Stimulated activated CD4-positive, alpha-beta T cell treated with anti-CD3 and anti-CD28 coated beads, Interleukin-2, amount 100 ng/mL, for 4 hours (primary cell): ENCODE measurements at regions not wholly inside any gene's neighbourhood (a gene's known extent, or its start where the extent isn't known, plus 50 kb on each side); places are given as distances from the start of the nearest gene placed in this dataset.

ENCODE experiments used
- DNase-seq: peaks from one replicate; pipeline ENCODE4 v3.0.0-alpha.2; 2020; ENCODE audit warnings: low read depth

DNA sequence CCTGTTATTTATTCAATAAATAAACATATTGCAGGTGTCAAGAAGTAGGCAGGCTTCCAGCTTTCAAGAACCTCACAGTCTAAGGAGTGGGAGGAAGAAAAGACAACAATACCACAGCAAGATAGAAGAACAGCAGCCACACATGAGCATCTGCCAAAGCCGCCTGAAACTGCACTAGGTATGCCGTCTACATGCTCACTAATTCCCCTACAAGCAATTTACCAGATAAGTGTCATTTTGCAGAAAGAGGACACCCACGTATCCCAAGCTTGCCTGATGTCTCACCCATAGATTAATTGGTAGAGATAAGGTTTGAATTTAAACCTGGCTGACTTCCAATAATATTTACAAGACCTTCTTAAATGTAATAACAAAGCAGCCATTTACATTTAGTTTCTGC is 439.4 kb upstream of the CPEB2 start:
- DNase-seq, result no peak

DNA sequence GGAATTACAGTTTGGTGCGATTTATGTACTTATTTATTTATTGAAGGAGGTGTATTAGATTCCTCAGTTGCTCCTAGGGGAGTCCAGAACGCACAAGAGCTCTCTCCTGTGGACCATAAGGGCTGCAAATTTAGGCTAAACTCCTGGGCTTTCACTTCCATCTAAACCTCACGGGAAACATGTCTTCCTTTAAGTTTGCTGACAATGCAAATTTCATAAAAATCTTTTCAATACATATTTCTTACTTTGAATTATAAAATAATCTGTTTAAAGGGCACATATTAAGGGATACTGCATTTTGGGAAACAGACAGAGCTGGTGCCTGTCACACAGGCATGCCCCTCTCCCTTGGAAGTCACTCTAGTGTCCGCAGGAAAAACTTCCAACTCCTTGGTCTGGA is 438.0 kb upstream of the CPEB2 start:
- DNase-seq, result no peak

DNA sequence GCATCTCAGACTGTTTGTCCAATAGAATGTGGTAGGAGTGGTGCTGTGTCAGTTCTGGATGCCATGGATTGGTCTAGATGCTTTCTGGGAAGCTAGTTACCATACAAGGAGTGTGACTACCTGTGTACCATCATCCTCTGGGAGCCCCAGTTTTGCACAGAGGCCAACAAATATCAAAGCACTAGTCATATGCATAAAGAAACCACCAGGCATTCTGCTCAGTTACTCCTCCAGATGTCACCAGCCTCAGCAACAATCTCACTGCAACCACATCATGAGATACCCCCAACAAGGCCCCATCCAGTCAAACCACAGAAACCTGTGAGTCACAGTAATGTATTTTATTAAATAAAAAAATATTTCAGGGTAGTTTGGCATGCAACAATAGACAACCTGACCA is 435.8 kb upstream of the CPEB2 start:
- DNase-seq, result no peak

DNA sequence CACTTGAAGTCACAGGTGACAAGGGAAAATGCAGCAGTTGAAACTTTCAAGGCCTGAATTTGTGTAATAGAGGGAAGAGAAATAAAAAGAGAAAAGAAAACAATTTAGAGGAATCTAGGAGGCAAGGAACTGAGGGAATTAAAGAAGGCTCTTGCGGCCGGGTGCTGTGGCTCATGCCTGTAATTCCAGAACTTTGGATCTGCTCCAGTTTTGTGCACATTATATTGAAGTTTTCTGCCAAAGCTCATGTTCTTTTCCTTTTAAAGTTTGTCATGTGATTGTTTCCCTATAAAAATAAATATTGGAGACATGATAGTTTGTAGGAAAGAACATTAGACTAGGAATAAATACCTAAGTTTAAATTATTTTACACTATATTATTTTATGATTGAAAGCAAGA is 433.9 kb upstream of the CPEB2 start:
- DNase-seq, result no peak

DNA sequence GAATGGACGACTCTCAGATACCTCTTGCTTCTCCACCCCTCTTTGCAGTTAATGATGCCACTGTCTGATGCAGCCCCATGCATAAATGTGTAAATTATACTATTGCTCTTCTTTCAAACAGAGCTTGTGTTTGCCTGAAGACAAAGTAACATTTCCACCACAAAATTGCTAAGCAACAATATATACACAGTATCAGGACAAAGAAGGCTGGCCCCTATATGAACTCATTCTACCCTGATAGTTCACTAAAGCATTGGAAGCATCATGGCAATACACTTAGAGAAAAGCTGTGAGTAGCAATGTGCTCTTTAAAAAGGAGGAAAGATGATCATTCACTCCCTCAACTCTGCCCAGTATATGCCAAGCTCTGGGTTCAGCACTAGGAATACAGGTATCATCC is 427.0 kb upstream of the CPEB2 start:
- DNase-seq, result no peak

DNA sequence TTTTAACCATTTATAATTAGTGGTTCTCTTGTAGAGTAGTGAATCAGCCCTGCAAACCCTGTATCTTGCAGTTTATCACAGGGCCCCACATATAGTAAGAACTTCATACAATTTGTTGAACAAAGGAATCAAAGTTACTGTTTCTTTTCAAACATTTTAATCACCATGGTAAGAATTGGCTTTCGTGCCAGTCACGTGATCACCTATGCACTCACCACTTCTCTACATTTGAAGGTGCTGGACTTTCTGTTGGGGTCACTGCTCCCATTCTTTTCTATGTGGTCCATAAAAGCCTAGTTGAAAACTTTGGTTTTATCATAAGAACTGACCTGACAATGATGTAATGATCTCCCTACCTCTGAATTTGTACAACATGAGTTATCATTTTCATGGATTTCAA is 426.4 kb upstream of the CPEB2 start:
- DNase-seq, result no peak

DNA sequence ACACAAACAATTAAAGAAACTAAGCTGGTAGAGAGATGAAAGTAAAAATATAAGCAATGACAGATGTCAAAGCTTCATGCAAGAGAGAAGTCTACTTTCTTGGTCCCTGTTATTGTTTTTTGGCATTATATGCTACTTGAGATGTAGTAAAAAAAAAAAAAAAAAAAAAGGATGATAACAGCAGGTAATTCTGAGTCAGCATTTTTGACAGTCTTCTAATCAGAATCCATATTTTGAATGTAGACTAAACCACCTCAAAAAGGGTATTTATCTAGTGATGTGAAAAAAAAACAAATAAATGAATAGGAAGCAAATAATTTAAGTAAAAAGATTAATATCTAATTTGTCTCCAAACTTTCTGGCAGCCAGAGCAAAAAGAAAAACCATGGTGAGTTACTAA is 422.2 kb upstream of the CPEB2 start:
- no peak for DNase-seq

DNA sequence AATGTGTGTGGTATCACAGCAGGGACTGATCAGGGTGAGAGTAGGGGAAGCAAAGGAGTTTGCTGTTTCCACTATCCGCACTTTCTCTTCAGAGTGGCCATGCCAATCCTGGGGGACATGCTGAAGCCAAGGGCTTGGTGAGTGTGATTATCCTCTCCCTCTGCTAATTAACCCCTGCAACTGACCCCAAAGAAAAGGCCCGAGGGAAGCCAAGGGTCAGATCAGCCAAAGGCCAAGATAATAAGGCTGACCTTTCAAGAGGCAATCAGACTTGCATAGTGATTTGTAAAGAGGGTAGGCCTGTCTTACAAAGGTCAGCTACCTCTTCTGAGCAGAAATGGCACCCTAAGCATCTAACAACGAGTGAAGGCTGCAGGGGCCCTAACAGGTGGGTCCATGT is 420.5 kb upstream of the CPEB2 start:
- no peak for DNase-seq

DNA sequence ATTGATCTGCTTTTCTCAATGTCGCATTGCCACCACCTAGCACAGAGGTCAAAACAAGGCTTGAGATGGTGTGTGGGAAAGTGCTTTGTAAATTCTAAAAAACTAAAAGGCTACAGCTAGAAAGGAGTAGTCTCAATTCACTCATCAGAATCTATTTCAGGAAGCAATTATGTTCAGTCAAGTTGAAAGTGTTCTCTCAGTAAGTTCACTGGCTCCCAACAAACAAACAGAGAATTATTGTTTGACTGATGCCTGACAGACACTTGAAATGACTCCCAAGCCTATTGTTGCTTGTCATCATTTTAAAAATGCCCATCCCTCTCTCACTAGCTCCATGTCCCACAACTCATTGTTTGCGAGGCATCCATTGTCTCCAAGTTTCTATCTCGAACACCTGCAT is 419.6 kb upstream of the CPEB2 start:
- no peak for DNase-seq

DNA sequence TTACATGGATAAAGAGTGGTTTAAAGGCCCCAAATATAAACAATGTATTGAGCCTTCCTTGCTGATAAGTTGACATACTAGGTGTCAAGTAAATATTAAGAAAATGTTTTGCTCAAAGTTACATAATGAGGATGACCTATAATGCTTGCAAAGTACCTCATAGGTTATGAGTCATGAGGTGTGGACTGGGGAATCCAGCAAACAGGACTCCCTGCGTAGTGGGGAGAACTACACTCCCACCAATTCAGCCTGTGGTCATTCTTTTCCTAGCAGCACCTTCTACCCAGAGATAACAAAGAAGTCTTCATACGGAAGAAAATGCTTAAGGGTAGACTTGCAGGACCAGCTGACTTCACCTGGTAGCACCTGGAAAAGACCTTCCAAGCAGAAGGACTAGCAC is 418.9 kb upstream of the CPEB2 start:
- no peak for DNase-seq

DNA sequence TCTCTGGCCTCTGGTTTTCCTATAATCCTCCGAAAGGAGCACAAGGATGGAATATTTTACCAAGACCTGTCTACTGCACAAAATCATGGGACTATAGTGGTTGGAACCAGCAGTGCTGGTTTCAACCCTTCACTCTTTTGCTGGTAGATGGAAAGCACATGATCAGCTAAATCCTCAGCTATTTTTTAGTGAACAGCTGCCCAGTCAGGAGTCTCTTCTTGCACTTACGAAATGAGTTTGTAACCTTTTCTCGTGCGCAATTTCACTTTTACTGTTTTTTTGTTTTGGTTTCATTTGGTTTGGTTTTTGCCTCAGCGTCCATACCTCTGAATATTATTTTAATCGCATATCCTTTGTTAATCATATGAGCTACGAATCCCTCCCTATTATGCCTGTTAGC is 418.5 kb upstream of the CPEB2 start:
- no peak for DNase-seq

DNA sequence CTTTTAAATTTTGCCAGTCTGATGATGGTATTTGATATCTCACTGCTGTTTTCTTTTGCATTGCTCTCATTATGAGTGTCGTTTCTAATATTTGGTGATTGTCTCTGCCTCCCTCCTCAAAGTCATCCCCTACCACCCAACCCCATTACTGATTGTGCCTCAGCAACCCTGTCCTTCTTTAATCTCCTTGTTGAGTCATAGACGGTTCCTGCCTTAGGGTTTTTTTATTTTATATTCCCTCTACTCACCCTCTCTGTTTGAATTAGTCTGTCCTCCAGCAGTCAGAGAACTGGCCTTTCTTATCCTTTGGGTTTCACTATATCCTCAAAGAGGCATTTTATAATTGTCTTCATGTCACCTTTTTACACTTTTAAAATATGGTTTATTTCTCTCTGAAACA is 409.3 kb upstream of the CPEB2 start:
- DNase-seq, result no peak

DNA sequence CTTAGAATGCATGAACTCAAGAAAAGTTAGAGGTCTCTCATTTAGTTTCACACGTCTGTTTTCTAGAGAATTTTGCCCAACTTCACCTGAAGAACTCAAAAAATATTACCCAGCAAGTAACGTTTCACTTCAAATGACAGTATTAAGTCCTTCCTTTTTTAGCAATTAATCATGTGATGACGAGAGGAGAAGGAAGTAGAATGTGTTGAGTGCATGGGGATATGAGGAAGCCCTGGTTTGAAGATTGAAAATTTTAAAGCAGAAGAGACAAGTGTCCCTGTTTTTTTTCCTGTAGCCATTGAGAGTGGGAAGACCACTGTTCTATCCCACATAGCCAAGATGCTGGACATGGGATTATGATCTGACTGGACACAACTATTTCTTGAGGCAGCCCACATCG is 406.3 kb upstream of the CPEB2 start:
- DNase-seq, result no peak

DNA sequence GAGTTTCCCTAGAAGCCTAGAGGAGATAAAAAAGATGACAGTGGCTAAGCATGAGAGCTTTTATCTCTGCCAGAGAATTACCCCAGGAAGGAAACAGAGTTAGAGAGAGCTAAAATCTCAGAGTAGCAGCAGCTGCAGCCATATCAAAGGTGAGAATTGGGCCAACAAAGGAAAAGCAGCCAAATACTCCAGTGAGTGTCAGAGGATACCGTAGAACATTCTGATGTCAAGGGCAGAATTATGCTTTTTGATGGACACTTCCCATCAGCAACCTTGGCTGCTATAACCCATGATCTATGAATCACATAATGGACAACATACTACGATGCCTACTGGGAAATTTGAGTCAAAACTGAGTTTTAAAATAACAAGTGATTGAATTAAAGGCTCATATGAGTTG is 405.8 kb upstream of the CPEB2 start:
- DNase-seq, result no peak

DNA sequence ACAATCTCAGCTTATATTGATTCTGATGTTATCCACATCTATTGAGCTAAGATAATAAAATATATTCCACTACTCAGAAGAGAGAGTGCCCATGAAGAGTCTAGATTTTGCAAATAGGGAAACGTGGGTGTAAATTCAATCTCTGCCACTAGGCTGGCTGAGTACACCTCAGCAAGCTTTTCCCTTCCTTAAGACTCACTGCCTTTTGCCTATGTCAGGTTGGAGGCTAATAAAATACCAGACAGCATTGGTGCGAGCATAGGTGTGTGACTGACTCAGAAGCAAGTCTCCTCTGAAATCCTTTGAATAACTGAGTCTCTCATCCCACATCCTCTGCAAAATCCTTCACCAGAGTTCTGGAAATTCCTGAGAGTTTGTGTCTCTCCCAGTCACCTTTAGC is 405.4 kb upstream of the CPEB2 start:
- DNase-seq, result no peak

DNA sequence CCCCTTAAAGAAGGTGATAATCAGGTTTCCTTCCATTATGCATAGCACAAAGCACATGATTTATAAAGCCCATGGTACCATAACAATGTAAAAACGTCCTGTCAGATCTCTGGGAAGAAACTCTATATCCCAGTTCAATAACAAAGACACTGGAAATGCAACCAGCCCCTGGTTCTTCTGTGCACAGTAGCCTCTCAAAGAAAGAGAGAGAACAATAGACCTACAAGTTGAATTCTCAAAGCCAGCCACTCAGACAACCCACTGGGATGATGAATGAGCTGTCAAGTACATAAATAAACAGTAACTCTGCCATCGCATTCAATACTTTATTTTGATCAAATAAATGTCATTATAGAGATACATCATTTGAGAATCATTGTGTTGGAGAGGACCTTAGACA is 400.1 kb upstream of the CPEB2 start:
- DNase-seq, result no peak

DNA sequence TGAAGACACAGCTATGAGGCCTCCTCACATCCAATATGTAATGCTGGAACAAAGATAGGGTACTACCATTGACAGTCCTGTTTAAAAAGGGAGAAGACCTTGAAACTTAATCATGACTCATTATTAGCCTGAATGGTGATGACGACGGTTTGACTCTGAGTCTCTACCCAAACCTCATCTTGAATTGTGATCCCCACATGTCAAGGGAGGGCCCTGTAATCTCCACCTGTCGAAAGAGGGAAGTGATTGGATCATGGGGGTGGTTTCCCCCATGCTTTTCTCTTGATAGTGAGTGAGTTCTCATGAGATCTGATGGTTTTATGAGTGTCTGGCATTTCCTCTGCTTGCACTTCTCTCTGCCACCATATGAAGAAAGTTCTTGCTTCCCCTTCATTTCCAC is 395.3 kb upstream of the CPEB2 start:
- no peak for DNase-seq

DNA sequence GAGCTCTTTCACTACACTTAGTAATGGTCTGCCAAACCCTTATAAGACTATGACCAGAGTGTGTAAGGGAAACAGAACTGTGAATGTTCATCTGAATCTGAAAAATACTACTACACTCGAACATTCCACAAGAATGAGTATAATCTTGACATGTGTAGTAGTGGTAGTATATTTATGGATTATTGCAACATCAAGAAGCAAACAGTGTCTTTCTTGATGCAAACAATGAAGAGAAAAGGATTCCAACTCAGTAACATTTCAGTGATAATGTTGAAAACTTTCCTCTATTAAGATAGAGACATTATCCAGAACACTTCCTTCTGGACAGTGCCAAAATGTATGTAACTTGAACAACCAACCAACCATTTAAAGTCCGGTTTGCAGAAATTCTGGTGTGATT is 394.7 kb upstream of the CPEB2 start:
- no peak for DNase-seq

DNA sequence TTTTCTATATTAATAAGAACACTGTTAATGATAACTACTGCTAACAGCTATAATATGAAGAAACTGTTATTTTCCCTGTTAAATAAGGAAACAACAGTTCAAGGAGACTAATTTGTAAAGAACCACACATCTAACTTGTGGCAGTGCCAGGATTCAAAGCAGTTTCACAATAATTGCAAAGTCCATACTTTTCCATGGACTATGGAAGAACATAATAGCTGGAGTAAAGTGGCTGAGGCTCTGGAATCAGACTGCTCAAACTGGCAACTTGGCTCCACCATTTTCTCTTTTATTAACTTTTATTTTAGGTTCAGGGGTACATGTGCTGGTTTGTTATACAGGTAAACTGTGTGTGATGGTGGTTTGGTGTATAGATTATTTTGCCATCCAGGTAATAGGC is 393.7 kb upstream of the CPEB2 start:
- DNase-seq, result no peak

DNA sequence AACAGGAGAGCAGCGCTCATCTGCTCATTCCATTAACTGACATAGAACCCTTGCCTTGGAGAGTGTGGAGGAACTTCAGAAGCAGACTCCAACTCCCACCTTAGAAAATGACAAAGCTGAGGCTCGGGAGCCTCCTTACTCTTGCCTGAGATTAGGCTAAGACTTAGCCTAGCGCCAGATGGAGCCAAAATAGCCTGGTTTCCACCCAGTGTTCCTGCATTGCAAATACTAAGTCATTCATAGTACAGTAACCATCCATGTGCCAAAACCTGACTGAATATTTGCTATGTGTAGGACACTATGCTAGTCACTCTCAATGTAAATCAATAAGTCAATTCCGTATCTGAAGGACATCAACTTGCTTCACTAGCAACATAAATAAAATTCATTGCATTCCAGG is 387.4 kb upstream of the CPEB2 start:
- no peak for DNase-seq

DNA sequence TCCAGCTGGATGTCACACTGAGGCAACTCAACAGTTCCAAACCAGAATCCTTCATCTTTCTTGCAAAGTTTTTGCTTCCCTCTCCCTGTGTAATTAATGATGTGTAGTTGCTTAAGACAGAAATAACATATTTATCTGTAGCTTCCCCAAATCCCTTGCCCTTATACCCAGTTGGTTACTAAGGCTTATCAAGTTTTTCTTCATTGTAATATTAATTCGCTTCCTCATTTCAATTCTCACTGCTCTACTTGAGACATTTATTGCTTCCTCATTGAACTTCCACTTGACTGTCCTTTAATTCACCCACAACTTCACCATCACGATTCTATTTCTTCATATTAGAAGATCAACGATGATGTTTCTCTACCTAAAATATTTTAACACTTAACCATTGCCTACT is 386.6 kb upstream of the CPEB2 start:
- DNase-seq, result no peak

DNA sequence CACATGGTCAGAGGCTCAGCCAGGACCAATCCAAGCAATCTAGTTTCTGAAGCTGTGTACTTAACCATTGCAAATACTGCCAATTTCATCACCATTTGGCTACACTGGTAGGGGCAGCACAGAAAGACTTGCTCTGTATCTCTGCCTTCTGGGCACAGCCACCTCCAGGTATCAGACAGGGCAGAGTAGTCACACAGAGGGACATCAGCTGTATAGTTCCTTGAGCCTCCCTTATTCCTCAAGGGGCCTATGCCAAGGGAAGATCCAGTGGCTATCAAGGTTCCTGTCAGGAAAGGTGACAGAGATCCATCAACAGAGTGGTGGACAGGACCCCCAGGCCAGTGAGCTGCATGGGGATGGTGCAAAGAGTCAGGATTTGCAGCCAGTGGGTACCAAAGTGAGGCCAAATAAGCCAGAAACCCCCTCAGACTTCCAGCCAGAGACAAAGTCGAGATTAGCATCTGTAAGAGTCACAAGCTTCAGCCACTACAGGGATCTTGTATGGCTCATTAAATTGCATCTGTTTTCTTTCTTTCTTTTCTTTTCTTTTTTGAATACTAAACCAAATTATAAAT is 381.6 kb upstream of the CPEB2 start:
- no peak for DNase-seq

DNA sequence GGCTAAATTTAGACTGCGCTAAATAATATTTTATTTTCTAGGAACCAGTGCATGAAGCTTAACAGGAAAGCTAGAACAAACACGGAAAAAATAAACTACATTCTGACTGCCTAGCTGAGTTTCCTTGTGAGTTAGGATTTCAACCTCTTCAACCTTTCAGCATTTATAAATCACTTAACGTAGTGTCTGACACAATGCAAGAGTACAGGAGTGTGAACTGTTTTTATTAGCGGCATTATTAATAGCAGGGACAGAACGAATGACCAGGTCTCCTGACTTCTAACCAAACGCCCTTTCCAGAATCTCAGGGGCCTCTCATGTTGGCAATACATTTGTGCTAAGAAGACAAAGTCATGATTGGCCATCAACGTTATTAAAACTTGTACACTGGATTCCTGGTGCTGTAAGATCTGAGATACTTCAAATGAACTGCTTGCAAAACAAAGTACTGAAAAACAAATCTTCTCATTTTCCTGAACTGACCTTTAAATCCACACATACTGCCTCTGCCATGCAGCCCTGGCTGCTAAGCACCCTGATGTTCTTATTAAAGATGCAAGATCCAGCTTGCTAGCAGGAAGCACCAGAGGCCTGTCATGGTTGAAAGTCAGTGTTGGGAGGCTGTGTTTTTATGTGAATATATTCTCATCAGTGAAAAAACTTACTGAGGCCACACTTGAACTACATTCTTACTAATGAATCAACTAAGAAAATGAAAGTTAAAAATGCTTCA is 380.4 kb upstream of the CPEB2 start:
- no peak for DNase-seq

DNA sequence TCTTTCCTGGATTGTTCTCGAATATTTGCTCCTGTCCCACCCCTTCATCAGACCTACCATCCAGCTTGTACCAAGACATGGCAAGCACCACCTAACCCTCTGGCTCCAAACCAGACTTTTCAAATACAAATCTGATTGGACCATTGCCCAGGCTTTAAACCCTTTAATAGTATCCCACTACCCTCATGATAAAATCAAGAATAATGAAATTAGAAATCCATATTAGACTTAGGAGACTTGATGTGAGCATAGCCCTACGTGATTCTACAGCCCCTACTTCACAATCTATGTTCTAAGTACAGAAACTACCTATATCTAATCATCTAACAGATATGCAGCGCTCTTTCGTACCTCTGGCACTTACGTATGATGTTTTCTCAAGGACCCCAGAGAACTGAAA is 375.2 kb upstream of the CPEB2 start:
- DNase-seq, result no peak
